Peyer's patch (tissue), 4 donors: ENCODE measurements at regions not wholly inside any gene's neighbourhood (a gene's known extent, or its start where the extent isn't known, plus 50 kb on each side); places are given as distances from the start of the nearest gene placed in this dataset.

Experiments used
- DNase-seq, 3 donors: peaks; one replicate each; pipeline ENCODE4 v3.0.0-alpha.2; 2017 to 2019
- H3K27ac ChIP-seq, 4 donors: fragments of 200-600 bp; sonication (generic); one replicate each; pipeline ENCODE4 v1.5.1; 2016 to 2019
- H3K27me3 ChIP-seq, 2 donors: fragments of 200-600 bp; sonication (generic); one replicate each; pipeline ENCODE4 v1.5.1; 2019
- H3K36me3 ChIP-seq, 3 donors: fragments of 200-600 bp; sonication (generic); one replicate each; pipeline ENCODE4 v1.5.1; 2016 to 2019
- H3K4me1 ChIP-seq, 4 donors: fragments of 200-600 bp; sonication (generic); one replicate each; pipeline ENCODE4 v1.5.1; 2016 to 2019
- H3K4me3 ChIP-seq, 4 donors: fragments of 200-600 bp; sonication (generic); 1 replicate in 3 of 4; 2 replicates in 1 of 4; pipeline ENCODE4 v1.5.1; 2016 to 2019; ENCODE audit warnings: mild to moderate bottlenecking in 1 of 4
- H3K9me3 ChIP-seq, 4 donors: fragments of 200-600 bp; sonication (generic); one replicate each; pipeline ENCODE4 v1.5.1; 2016 to 2019; ENCODE audit warnings: mild to moderate bottlenecking in 1 of 4
- CTCF ChIP-seq, 6 experiments: fragments of 450-650 bp in 4 of 6; fragments of 200-600 bp in 2 of 6; sonication (generic) in 1 of 6; IDR thresholded peaks; one replicate each; pipeline ENCODE4 v1.5.1; 2017 to 2019; ENCODE audit warnings: antibody characterized with exemption in 6 of 6, mild to moderate bottlenecking in 3 of 6, moderate library complexity in 1 of 6
- POLR2A ChIP-seq, 2 donors: fragments of 450-650 bp; IDR thresholded peaks; one replicate each; pipeline ENCODE4 v1.5.1; 2017; ENCODE audit warnings: antibody characterized with exemption in 2 of 2, mild to moderate bottlenecking in 2 of 2, moderate library complexity in 2 of 2

- H3K4me1 ChIP-seq: no peaks in the 10 kb centered on the region
- DNase-seq: no peak
- H3K27me3 ChIP-seq: no peaks in the 10 kb centered on the region
- no peak overlapping the region for H3K4me3 ChIP-seq
- H3K9me3 ChIP-seq: no peaks in the 10 kb centered on the region
- no peaks in the 10 kb centered on the region for H3K36me3 ChIP-seq
- H3K27ac ChIP-seq: no peak overlapping the region
- TF ChIP-seq CTCF (IDR thresholded peaks at IDR 0.05) (no peak), POLR2A (IDR thresholded peaks at IDR 0.05) (no peak)
Observed at GRCh38 chr1:209086486-209087192, 496.9 kb upstream of the CAMK1G start.

- Histone ChIP-seq H3K27me3 (no peaks in the 10 kb centered on the region), H3K9me3 (no peaks in the 10 kb centered on the region), H3K36me3 (no peaks in the 10 kb centered on the region), H3K4me3 (no peak overlapping the region), H3K27ac (no peak overlapping the region), H3K4me1 (no peaks in the 10 kb centered on the region)
- no peak for DNase-seq
- no peak for TF ChIP-seq CTCF (IDR thresholded peaks at IDR 0.05)
- TF ChIP-seq POLR2A (IDR thresholded peaks at IDR 0.05): no peak
Observed at GRCh38 chr1:209094384-209094783, 489.1 kb upstream of the CAMK1G start.

GRCh38 chr1:209095627-209096595 is 487.6 kb upstream of the CAMK1G start:
- DNase-seq: no peak
- Histone ChIP-seq H3K27ac (no peak overlapping the region), H3K9me3 (no peaks in the 10 kb centered on the region), H3K4me1 (no peaks in the 10 kb centered on the region), H3K36me3 (no peaks in the 10 kb centered on the region), H3K4me3 (no peak overlapping the region), H3K27me3 (no peaks in the 10 kb centered on the region)
- TF ChIP-seq CTCF (IDR thresholded peaks at IDR 0.05) (no peak), POLR2A (IDR thresholded peaks at IDR 0.05) (no peak)

- DNase-seq: no peak
- TF ChIP-seq POLR2A (IDR thresholded peaks at IDR 0.05) (no peak), CTCF (IDR thresholded peaks at IDR 0.05) (no peak)
- H3K4me1 ChIP-seq: no peaks in the 10 kb centered on the region
- H3K36me3 ChIP-seq: no peaks in the 10 kb centered on the region
- no peak overlapping the region for H3K4me3 ChIP-seq
- no peak overlapping the region for H3K27ac ChIP-seq
- H3K27me3 ChIP-seq: no peaks in the 10 kb centered on the region
- H3K9me3 ChIP-seq: no peaks in the 10 kb centered on the region
Observed at GRCh38 chr1:209100460-209100859, 483.1 kb upstream of the CAMK1G start.

- TF ChIP-seq CTCF (IDR thresholded peaks at IDR 0.05) (no peak), POLR2A (IDR thresholded peaks at IDR 0.05) (no peak)
- no peaks in the 10 kb centered on the region for H3K27me3 ChIP-seq
- no peaks in the 10 kb centered on the region for H3K9me3 ChIP-seq
- no peaks in the 10 kb centered on the region for H3K36me3 ChIP-seq
- peaks cover 0 to under 1% (median 0%) of the 10 kb centered on the region in 4 donors for H3K4me1 ChIP-seq
- H3K27ac ChIP-seq: no peak overlapping the region
- H3K4me3 ChIP-seq: no peak overlapping the region
- DNase-seq: no peak
Observed at GRCh38 chr1:209101106-209101505, 482.4 kb upstream of the CAMK1G start.
